HEK293T (cell line): ENCODE measurements at regions not wholly inside any gene's neighbourhood (a gene's known extent, or its start where the extent isn't known, plus 50 kb on each side); places are given as distances from the start of the nearest gene placed in this dataset.

Source experiments
- CTCF ChIA-PET: fragments of 350-600 bp; formaldehyde crosslinking; extraction: SDS; loops from one replicate; lab custom pipeline; 2021; ENCODE audit warnings: antibody characterized with exemption, inconsistent platforms; lab: Yijun Ruan, JAX
- POLR2A ChIA-PET: fragments of 350-600 bp; formaldehyde crosslinking; extraction: SDS; loops from one replicate; lab custom pipeline; 2020; ENCODE audit warnings: antibody characterized with exemption, inconsistent platforms; lab: Yijun Ruan, JAX
- DNase-seq: peaks from one replicate; pipeline ENCODE4 v3.0.0; 2012; ENCODE audit warnings: mixed read lengths; ENCODE audit errors: extremely low spot score
- ARNT ChIP-seq: fragments of 450-650 bp; IDR thresholded peaks from 2 replicates; pipeline ENCODE4 v1.6.1; 2017; ENCODE audit warnings: mild to moderate bottlenecking
- BHLHE40 ChIP-seq: fragments of 450-650 bp; IDR thresholded peaks from 2 replicates; pipeline ENCODE4 v1.6.1; 2016; ENCODE audit warnings: mild to moderate bottlenecking, moderate library complexity, borderline replicate concordance
- CTBP1 ChIP-seq: fragments of 450-650 bp; IDR thresholded peaks from 2 replicates; pipeline ENCODE4 v1.6.1; 2016; ENCODE audit warnings: borderline replicate concordance
- ELF4 ChIP-seq: fragments of 450-650 bp; IDR thresholded peaks from 2 replicates; pipeline ENCODE4 v1.6.1; 2017; ENCODE audit warnings: antibody characterized with exemption
- FOXA1 ChIP-seq: fragments of 450-650 bp; IDR thresholded peaks from 2 replicates; pipeline ENCODE4 v1.6.1; 2016; ENCODE audit warnings: mild to moderate bottlenecking
- FOXK2 ChIP-seq: fragments of 450-650 bp; IDR thresholded peaks from 2 replicates; pipeline ENCODE4 v1.6.1; 2016; ENCODE audit warnings: mild to moderate bottlenecking
- FOXM1 ChIP-seq: fragments of 450-650 bp; IDR thresholded peaks from 2 replicates; pipeline ENCODE4 v1.6.1; 2017; ENCODE audit warnings: mild to moderate bottlenecking, borderline replicate concordance
- HDGF ChIP-seq: fragments of 450-650 bp; IDR thresholded peaks from 2 replicates; pipeline ENCODE4 v1.6.1; 2017; ENCODE audit warnings: antibody characterized with exemption, borderline replicate concordance
- L3MBTL2 ChIP-seq: fragments of 450-650 bp; conservative IDR thresholded peaks from 2 replicates; pipeline ENCODE4 v1.6.1; 2016; ENCODE audit warnings: mild to moderate bottlenecking
- LEF1 ChIP-seq: fragments of 450-650 bp; IDR thresholded peaks from 2 replicates; pipeline ENCODE4 v1.6.1; 2017; ENCODE audit warnings: mild to moderate bottlenecking, borderline replicate concordance
- NFRKB ChIP-seq: fragments of 450-650 bp; IDR thresholded peaks from 2 replicates; pipeline ENCODE4 v1.6.1; 2016; ENCODE audit warnings: mild to moderate bottlenecking, moderate library complexity
- SP1 ChIP-seq: fragments of 450-650 bp; IDR thresholded peaks from 2 replicates; pipeline ENCODE4 v1.6.1; 2017
- SUZ12 ChIP-seq: fragments of 450-650 bp; IDR thresholded peaks from 2 replicates; pipeline ENCODE4 v1.6.1; 2016; ENCODE audit warnings: mild to moderate bottlenecking
- TARDBP ChIP-seq: fragments of 450-650 bp; IDR thresholded peaks from 2 replicates; pipeline ENCODE4 v1.6.1; 2016
- ZNF384 ChIP-seq: fragments of 450-650 bp; IDR thresholded peaks from 2 replicates; pipeline ENCODE4 v1.6.1; 2016
- TF ChIP-seq, protein P1 (sequence below): fragments of 450-650 bp; IDR thresholded peaks from 2 replicates; pipeline ENCODE4 v1.6.1; 2016

DNA sequence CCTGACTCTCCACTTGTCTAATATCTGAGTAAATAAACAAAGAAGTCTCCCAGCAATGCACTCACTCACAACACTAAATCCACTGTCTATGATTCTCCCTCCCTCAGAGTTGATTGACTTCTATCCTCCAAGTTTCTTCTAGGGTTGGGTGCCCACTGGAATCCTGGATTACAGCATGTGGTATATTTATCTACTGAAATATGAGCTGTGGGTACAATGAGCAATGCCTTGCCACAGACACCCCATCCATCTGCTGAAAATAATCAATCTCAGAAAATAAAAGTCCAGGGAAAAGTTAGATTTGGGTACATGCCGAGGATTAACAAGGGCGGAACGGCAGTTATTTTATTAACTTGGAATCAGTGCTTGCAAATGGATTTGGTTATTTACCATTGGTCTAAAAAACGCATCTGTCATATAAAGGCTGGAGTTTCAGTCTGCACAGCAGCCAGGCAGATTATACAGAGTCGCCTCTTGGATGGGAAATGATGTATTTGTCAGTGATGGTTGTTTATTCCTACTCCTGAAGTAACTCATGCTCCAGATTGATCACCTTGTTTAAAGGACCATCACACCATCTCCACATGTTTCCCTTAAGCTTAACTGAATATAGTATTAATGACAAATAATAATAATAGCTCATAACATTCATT, 193.9 kb upstream of the SOX9 start:
- CTCF ChIA-PET: interaction anchor here (0.7 kb wide), 1 partner anchor 732 kb away, joined by 3 read pairs; no protein-coding TSS in a partner anchor

GRCh38 chr17:71933306-71933705, 187.5 kb upstream of the SOX9 start:
- no peak for TF ChIP-seq TARDBP
- TF ChIP-seq L3MBTL2: no peak
- TF ChIP-seq FOXK2: no peak
- TF ChIP-seq FOXM1: no peak
- TF ChIP-seq NFRKB: no peak
- TF ChIP-seq ELF4: no peak
- TF ChIP-seq SP1: no peak
- TF ChIP-seq FOXA1: no peak
- TF ChIP-seq, protein P1, sequence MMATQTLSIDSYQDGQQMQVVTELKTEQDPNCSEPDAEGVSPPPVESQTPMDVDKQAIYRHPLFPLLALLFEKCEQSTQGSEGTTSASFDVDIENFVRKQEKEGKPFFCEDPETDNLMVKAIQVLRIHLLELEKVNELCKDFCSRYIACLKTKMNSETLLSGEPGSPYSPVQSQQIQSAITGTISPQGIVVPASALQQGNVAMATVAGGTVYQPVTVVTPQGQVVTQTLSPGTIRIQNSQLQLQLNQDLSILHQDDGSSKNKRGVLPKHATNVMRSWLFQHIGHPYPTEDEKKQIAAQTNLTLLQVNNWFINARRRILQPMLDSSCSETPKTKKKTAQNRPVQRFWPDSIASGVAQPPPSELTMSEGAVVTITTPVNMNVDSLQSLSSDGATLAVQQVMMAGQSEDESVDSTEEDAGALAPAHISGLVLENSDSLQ: no peak
- TF ChIP-seq SUZ12: no peak
- TF ChIP-seq ZNF384: no peak
- TF ChIP-seq HDGF: no peak
- TF ChIP-seq BHLHE40: no peak
- no peak for TF ChIP-seq LEF1
- no peak for TF ChIP-seq CTBP1
- no peak for TF ChIP-seq ARNT
- CTCF ChIA-PET: no interaction called here
- no peak for DNase-seq
- POLR2A ChIA-PET: no interaction called here

More for the DNA sequence above, 193.9 kb upstream of the SOX9 start:
- no peak for TF ChIP-seq ZNF384
- no peak for TF ChIP-seq FOXM1
- no peak for TF ChIP-seq SUZ12
- TF ChIP-seq NFRKB: no peak
- TF ChIP-seq FOXA1: no peak
- no peak for TF ChIP-seq ARNT
- TF ChIP-seq ELF4: no peak
- no peak for TF ChIP-seq TARDBP
- no peak for TF ChIP-seq FOXK2
- no peak for TF ChIP-seq CTBP1
- no peak for TF ChIP-seq BHLHE40
- no peak for TF ChIP-seq L3MBTL2
- TF ChIP-seq, protein P1: no peak
- TF ChIP-seq LEF1: no peak
- no peak for TF ChIP-seq SP1
- POLR2A ChIA-PET: no interaction called here
- DNase-seq: no peak

DNA sequence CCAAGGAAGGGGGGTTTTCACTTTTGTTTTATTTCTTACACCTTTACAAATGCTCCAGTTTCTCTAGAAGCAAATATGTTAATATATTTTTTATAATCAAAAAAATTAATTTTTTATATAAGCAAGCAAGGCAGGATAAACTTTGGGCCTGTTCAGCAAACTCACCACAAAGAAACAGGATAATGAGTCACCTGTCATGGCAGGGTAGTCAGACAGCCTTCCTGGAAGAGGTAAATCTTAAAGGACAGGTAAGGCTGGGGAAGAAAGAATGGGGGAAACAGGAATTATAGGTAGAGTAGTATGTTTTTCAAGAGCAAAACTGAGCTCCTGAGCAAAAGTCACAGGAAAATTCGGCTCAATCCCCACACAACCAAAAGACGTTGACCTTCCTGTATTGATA, 186.3 kb upstream of the SOX9 start:
- TF ChIP-seq FOXK2 (no peak), SUZ12 (no peak), BHLHE40 (no peak), ARNT (no peak), CTBP1 (no peak), LEF1 (no peak), FOXA1 (no peak)
- ChIA-PET CTCF (no interaction called here), POLR2A (no interaction called here)
- DNase-seq: no peak

- POLR2A ChIA-PET: no interaction called here
- CTCF ChIA-PET: no interaction called here
- TF ChIP-seq FOXK2: no peak
- TF ChIP-seq L3MBTL2: no peak
- no peak for TF ChIP-seq SUZ12
- DNase-seq: no peak
Observed at GRCh38 chr17:71935341-71935740, 185.5 kb upstream of the SOX9 start.

GRCh38 chr17:71936977-71937376, 183.8 kb upstream of the SOX9 start:
- ChIA-PET POLR2A (no interaction called here), CTCF (no interaction called here)
- TF ChIP-seq FOXA1: no peak
- no peak for TF ChIP-seq L3MBTL2
- TF ChIP-seq SP1: no peak
- no peak for TF ChIP-seq BHLHE40
- DNase-seq: no peak

DNA sequence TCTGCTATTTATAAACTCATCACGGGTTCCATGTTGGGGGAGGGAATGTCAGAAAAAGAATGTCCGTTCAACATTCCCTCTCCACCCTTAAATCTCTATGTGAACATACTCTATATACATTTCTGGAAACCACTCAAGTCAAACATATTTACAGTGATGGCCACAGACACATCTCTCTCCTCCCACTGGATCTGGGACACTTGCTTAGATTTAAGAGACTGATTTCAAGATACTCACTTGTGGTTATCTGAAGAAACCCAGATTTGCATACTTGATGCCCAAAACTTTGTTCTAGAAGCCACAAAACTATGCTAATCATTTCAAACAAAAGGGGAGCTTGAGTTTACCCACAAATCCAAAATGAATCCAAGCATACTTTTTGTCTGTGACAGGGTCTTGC, 182.9 kb upstream of the SOX9 start:
- DNase-seq: no peak
- TF ChIP-seq TARDBP: no peak
- CTCF ChIA-PET: no interaction called here
- POLR2A ChIA-PET: no interaction called here

- ChIA-PET POLR2A (no interaction called here), CTCF (no interaction called here)
- TF ChIP-seq ZNF384: no peak
- no peak for TF ChIP-seq CTBP1
- TF ChIP-seq SUZ12: no peak
- TF ChIP-seq ARNT: no peak
- TF ChIP-seq FOXK2: no peak
- no peak for TF ChIP-seq FOXM1
- TF ChIP-seq HDGF: no peak
- no peak for TF ChIP-seq ELF4
- TF ChIP-seq BHLHE40: no peak
- no peak for TF ChIP-seq NFRKB
- no peak for TF ChIP-seq TARDBP
- no peak for TF ChIP-seq FOXA1
- no peak for DNase-seq
Observed at GRCh38 chr17:71938340-71939010, 182.3 kb upstream of the SOX9 start.
